NCI-H460 (cell line): ENCODE measurements at regions not wholly inside any gene's neighbourhood (a gene's known extent, or its start where the extent isn't known, plus 50 kb on each side); places are given as distances from the start of the nearest gene placed in this dataset.

Experiments
- DNase-seq: peaks from one replicate; pipeline ENCODE4 v3.0.0-alpha.2; 2016; ENCODE audit warnings: low read depth; ENCODE audit errors: extremely low read depth

DNA sequence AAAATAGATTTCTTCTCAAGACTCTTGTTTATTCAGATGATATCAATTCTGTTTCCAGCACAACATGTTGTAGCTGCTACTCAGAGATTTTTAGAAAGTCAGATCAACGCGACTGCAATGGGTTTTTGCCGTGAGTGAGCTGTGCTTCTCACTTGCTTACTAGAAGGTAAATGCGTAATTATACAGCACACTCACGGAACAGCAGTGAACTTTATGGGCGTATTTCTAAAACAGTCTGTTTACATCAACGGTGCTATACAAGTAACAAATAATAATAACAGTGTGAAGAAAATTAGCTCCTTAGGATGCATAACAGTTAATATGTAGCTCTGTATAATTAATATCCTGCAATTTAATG, 533.6 kb downstream of the RNF144A start:
- DNase-seq: no peak

DNA sequence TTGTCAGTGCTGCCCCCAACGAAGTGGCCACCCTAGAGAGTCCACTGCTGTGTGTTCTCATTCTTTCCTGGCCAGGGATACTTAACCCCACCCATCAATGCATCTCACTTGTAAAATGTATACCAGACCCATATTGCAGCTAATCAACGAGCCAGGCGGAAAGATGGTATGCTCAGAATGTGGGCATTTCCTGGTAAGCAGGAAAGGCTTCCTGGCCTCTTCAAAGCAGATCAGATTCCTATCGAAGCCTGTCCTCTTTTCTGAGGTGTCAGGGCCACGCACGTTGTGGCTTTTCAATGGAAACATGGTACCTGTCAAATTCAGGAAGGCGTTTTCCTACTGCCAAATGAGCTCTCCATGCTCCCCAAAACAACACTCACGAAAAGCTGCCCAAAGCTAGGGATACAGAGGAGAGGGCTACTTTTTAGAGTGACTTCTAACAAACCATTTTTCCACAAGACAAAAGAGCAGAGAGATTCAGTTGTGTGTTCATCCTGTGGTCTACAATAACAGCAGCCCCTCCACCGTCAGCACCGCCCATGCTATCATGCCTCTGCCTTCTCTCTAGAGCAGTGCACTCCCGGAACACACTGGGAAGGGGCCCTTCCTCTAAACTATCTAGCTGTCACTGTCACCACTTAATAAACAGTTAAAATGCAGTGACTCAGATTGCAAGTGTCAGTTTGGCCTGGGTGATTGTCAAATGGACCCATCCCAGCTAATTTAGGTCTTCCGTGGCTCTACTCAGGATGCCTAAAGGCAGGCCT, 535.1 kb downstream of the RNF144A start:
- DNase-seq: no peak

DNA sequence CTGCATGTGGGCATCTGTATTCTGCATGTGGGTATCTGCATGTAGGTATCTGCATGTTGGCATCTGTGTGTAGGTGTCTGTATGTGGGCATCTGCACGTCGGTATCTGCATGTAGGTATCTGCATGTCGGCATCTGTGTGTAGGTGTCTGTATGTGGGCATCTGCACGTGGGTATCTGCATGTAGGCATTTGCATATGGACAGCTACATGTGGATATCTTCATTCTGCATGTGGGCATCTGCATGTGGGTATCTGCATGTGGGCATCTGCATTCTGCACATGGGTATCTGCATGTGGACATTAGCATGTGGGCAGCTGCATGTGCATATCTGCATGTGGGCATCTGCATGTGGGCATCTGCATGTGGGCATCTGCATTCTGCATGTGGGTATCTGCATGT, 537.4 kb downstream of the RNF144A start:
- DNase-seq: no peak

DNA sequence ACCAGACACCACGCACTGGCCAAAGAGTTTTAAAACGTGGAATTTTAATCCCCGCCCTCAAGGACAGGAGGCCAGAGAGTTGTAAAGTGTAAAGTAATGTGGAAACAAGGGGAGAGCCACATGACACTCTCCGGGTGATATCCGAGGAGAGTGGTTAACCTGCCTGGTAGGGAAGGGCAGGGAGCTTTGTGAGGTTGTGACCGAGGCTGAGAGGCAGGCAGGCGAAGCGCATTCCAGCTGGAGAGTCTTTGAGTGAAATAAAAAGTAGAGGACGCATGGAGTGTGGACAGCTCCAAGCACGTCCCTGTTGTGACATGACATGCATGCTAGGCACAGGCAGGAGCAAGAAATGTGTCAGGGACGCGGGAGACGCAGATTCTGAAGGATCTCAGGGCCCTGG, 539.5 kb downstream of the RNF144A start:
- no peak for DNase-seq

DNA sequence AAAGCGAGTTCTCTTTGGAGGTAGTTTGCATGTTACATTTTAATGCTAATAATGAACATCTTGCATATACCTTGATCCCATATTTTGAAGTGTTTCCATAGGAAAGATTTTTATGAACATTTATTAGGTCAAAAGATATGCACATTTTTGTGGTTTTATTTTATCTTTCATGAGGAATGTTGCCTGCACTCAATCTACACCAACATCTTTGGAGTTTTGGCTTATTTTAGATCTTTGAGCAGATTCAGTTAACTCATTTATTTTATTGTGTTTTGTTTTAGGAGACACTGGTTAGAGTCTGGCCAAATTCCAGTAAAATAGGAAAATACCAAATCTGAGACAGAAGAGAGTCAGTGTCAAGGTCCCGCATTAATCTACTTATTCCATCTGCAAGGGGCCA, 540.9 kb downstream of the RNF144A start:
- no peak for DNase-seq

DNA sequence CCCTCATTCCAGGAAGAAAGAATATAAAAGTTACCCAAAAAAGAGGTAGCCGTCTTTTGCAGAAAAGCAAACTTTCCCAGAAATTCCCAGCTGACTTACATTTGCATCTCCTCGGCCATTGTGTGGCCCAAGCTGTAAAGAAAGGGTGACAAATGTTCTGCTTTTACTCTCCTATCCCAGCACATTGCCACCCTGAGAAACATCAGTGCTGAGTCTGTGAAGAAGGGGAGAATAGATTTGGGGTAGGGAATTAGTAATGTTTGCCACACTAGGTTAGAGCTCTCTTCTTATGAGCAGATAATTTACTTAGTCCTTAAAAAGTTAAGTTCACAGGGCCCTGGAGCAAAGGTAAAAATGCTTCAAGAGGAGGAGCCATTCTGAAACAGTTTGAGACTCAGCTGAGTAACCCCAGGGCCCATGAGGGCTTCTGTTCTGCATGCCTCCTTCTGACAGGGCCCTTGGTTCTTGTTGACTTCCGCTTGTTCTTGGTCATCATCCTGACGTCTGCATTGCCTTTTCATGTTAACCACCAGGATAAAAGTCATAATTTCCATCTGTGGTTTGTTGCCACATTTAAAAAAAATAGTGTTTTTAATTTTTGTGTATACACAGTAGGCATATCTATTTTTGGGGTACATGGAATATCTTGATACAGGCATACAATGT, 550.7 kb downstream of the RNF144A start:
- no peak for DNase-seq

DNA sequence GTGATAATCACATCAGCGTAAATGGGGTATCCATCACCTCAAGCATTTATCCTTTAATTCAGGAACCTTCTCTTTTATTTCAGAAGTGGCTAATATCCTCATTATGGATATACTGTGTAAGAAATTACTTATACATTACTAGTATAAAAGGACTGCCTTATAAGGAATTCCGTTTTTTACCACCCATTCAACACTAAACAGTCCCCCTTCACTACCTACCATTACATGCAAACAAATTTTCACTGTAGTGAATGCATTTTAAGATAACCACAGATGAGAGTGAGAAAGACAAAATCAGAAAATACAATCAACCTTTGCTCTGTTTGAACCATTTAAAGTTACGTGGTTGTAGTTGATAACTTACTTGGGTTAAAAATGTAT, 551.2 kb downstream of the RNF144A start:
- no peak for DNase-seq

DNA sequence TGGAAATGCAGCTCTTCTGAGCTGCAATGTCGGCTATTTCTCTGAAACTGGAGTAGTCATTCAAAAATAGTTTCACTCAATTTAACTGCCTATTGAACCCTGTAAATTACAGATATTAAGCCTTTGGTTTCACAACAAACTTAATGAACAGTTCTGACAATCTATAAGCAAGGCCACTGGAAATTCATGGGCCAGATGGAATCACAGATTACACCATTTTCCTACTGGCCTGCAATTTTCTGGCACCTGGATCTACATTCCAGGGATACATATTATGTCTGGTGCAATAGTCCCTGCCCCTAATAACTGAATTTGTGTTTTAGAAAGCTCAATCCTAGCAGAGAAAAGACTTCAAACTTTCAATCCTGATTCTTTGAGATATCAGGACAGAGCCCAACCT, 551.7 kb downstream of the RNF144A start:
- no peak for DNase-seq

DNA sequence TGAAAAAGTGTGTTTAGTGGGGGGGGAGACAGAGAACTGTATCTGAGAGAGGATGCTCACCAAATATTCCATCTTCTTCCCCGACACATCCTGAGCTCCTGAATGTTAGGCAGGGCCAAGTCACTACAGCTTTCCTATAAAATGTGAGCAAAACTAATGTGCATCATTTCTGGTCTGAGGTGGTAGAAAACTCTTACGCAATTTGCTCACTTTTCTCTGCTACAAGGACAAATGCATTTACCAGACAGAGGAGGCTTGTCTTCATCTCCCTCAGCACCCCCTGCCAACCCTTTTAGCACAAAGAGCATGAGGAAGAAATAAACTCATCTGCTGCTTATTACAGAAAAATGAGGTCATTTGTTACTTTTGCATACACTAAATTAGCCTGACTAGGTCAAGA, 554.0 kb downstream of the RNF144A start:
- no peak for DNase-seq

DNA sequence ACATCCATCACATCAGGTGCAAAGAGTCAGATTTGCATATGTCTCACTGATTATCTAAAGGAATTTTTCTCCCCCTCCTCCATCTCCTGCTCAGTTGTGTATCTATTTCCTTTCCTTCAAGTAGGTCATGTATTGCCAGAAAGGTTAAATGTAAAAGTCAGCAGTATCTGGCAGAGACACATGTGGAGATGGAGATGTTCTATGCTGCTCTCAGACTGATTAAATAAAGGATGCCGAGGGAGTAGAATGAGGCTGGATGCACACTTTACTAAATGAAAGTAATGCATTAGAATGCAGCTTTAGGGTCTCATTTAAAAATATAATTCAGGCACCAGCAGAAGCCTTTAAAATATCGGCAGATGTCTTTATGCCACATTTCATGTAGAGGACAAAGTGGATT, 555.3 kb downstream of the RNF144A start:
- DNase-seq: no peak

DNA sequence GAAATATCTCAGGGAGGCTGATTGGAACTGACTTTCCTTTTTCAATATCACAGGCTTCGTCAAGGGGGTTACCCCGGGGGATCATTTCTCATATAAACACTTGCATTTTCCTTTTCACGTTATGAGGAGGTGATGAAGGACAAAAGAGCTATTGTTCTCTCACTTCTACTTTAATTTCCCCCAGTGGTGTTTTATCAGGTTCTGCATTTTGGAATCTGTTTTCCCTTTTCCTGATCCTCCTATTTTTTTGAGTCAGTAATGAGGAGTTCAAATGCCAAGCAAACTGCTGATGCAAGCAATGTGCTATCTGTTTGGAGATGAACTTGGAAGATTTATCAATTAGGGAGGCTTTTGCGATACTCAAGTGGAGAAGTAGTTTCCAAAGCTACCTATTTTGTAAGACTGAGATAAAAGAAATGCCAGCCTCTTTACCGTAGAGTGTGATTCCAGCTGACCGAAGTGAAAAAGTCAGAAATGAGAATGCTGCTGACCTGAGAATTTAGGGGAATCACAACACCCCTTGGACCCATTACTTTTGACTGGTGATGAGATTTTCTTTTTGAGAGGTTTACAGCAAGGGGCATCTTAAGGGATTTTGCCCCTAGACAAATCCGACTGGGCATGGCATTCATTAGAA, 556.0 kb downstream of the RNF144A start:
- DNase-seq: no peak

DNA sequence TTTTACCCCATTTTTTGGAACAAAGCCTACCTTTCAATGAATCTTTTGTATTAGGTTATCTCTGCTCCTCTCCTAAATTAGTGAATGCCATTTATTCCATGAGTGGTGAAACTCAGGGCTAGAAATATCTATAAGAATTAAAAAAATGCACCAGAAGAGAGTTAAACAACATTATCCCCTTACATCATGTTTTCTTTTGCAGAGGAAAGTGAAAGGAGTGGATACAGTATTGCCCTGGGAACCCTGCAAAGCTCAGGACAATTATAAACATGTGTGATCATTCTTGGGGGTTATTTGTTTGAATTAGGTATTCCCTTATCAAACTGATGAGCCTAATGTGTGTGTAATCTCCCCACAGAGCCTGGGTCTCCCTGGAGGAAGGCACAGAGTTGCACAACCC, 559.2 kb downstream of the RNF144A start:
- DNase-seq: no peak

DNA sequence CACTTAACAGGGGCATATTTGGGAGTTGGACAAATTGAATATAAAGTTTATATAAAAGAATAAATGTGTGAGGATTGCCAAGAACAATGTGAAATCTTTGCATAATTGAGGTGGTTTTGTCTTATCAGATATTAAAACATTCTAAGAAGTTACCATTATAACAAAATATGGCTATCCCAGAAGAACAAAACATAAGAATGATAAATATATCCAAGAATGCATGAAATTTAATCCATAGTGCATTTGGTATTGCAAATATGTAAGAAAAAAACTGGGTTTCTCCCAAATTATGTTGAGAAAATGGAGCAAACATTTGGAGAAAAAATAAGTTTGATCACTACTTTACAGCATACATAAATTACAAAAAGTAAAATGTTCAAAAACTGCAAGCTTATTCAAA, 562.4 kb downstream of the RNF144A start:
- no peak for DNase-seq

DNA sequence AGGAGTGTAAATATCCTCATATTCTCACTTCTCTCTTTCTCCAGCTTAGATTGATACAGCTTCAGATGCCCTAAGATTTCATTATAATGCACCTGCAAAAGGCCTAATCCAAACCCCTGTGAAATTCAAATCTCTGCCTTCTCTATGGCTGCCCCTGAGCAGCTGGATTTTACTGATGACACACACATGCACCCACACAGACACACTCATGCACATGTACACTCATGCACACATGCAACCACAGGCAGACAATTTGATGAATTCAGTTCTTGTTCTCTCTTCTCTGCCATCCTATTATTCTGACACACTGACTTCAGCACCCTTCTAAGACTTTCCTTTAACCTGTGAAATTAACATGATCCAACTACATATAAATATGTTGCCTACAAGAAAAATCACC, 563.2 kb downstream of the RNF144A start:
- no peak for DNase-seq

DNA sequence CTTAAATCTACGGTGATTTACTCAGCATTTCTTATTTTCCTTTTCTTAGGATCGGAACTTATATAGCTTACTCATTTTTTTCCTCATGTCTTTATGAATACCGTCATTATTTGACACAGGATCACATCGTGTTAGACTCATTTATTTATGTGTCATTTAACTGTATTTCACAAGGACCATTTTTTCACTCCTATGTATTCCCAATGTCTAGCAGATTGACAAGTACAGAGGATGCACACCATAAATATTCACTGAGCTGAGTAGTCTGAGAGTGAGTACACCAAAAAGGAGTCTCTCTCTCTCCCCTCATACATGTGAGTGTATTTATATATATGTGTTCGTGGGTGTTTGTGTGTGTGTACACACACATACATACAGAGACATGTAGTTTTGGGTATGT, 573.5 kb downstream of the RNF144A start:
- DNase-seq: no peak

DNA sequence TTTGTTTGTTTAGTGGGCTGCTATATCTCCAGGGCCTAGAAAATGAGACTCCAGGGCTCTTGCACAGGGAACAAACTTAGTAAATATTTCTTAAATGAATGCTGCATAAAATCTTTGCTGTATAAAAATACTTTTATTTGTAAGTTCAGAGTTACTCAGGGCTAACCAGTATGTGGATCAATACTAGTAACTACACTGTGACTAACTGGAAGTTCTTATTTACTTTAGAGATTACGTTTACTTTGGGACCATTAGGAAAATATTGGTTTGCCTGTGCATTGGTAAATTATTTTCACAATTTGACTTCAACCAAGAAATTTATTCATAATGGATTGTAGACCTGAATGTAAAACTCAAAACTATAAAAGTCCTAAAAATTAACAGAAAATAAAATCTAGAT, 575.5 kb downstream of the RNF144A start:
- DNase-seq: no peak

DNA sequence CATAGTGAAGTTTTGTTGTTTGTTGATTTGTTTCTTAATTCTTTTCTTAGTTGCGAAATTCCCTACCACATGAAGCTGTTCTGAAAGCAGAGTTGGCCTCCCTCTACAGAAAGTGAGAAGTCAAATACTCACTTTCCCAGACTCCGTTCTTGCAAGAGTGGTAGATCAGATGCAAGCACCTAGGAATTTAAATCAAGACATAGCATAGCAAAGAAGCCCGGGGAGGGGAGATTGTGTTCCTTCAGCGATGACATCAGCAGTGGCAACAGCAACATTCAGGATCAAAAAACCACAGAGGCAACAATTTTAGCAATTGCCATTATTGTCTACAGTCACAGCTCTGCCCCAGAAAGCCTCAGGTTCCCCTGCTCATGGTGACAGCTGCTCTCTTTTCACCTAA, 580.0 kb downstream of the RNF144A start:
- peak; percentile 17 for DNase-seq

DNA sequence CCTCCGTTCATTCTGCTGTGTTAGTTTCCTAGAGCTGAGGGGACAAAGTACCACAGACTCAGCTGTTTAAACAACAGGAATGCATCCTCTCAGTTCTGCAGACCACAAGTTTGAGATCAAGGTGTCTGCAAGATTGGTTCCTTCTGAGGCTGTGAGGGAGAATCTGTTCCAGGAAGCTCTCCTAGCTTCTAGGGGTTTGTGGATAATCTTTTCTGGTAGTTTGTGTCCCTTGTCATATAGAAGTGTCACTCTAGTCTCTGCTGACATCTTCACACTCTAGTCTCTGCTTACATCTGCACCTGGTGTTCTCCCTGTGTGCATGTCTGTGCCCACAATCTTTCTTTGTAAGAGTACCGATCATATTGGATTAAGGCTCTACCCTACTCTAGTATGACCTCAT, 581.8 kb downstream of the RNF144A start:
- no peak for DNase-seq

DNA sequence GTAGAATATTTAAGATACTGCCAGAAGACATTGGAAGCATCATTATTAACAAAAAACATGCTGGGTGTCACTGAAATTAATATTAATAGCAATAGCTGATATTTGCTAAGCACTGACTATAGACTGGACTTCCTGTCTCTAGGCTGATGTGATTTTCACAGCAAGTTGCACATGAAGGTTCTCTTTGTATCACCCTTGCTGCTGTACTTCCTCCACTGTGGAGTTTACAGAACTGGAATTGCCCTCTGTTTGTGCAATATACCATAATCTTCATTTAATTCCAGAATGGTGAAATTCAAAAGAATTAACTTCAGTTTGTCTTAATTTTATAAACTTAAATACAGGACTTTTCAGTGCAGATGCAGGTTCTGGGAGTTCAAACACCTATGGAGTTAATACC, 585.1 kb downstream of the RNF144A start:
- DNase-seq: no peak

DNA sequence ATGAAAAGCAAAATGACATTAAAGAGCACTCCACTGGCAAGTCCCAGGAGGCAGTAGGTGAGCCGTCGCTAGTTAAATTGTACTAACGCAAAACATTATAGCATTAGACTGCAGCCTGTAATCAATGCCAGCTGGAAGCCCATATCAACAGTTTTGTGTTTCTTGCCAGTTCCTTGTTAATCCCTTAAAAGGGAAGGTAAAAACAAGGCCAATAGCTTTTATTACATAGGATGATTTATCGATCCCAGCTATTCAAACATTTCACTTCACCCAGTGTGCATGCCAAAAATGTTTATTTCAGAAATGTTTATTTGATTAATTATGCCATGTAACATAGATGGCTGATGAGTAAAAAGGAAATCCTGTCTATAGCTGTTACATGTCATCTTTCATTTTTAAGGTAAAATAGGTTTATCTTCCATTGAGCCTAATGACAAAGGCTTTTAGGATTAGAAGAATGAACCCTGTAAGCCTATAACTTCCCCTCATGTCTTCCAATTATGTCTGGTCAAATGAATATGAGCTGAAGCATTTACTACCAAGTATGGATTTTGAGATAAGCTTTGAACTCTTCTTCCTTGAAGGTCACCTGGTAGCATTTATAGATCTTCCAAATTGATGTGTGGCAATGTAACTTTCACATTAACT, 591.2 kb downstream of the RNF144A start:
- no peak for DNase-seq

DNA sequence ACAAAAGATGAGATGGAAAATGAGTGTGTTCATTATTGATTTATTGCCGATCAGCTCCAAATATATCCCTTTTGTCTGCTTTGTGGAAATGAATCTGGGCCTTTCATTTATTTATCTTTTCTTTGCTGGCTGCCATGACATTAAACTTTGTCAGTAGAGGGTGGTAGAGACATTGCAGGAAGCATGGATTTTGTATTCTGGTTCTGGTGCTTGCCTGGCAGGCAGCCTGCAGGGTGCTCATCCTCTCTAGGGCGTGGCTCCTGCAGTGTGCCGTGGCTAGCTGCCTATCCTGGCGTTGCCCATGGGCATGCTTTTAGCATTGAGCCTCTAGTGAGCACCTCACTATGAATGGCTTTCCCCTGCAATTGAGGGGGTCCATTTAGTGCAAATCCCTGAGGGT, 593.1 kb downstream of the RNF144A start:
- DNase-seq: peak; percentile 5

DNA sequence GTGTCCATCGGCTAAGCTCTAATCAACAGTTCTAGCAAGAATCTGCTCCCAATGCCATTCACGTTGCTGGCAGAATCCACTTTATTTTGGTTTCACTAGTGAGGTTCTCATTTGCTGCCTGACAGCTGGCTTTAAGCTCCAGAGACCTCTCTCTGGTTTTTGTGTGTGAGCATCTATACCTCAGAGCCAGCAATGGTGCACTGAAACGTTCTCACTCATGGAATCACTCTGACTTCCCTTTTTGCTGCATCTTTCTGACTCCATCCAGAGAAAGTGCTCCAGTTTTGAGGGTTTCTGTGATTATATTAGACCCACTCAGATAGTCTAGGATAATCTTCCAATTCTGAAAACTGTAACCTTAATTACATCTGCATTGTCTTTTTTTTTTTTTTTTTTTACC, 596.6 kb downstream of the RNF144A start:
- DNase-seq: no peak
